K562 (cell line): ENCODE measurements at regions not wholly inside any gene's neighbourhood (a gene's known extent, or its start where the extent isn't known, plus 50 kb on each side); places are given as distances from the start of the nearest gene placed in this dataset.

ENCODE experiments used
- CTCFL ChIP-seq: IDR thresholded peaks from 2 replicates; pipeline ENCODE4 v1.6.1; 2011; ENCODE audit warnings: borderline replicate concordance, low read depth, mild to moderate bottlenecking, moderate library complexity, low read length; ENCODE audit not compliant: insufficient read depth, poor library complexity, severe bottlenecking
- NFIC ChIP-seq: fragments of 450-650 bp; IDR thresholded peaks from 2 replicates; pipeline ENCODE4 v1.6.1; 2017; ENCODE audit warnings: mild to moderate bottlenecking, inconsistent platforms
- POLR2A ChIP-seq: fragments of 450-650 bp; conservative IDR thresholded peaks from 2 replicates; pipeline ENCODE4 v1.6.1; 2016
- REST ChIP-seq, 2 experiments: fragments of 450-650 bp; formaldehyde crosslinking in 1 of 2; IDR thresholded peaks; 2 replicates each; pipeline versions ENCODE4 v1.4.0 to v1.6.1; 2014 to 2020; ENCODE audit warnings: mild to moderate bottlenecking in 2 of 2, borderline replicate concordance in 1 of 2, low read depth in 1 of 2
- SLC30A9 ChIP-seq: fragments of 250-450 bp; sonication (Bioruptor Pico); IDR thresholded peaks from 2 replicates; pipeline ENCODE4 v1.8.0; 2022; ENCODE audit warnings: mild to moderate bottlenecking, moderate library complexity
- ZNF76 ChIP-seq: fragments of 250-450 bp; sonication (Bioruptor Pico); IDR thresholded peaks from 2 replicates; pipeline ENCODE4 v1.4.0; 2020; ENCODE audit warnings: mild to moderate bottlenecking, moderate library complexity, borderline replicate concordance

GRCh38 chr10:57905861-57906260 is 361.8 kb downstream of the IPMK start (continued):
- no peak for TF ChIP-seq CTCFL
- TF ChIP-seq ZNF76 (CRISPR knock-in tag): no peak
- TF ChIP-seq NFIC: no peak
- no peak for TF ChIP-seq REST (IDR thresholded peaks at IDR 0.05; ENCODE audit: borderline replicate concordance)
- TF ChIP-seq REST (CRISPR knock-in tag; IDR thresholded peaks at IDR 0.05; ENCODE audit: low read depth): no peak
- no peak for TF ChIP-seq SLC30A9 (CRISPR knock-in tag)
- TF ChIP-seq POLR2A: no peak
